GM12878 (cell line): ENCODE measurements at regions not wholly inside any gene's neighbourhood (a gene's known extent, or its start where the extent isn't known, plus 50 kb on each side); places are given as distances from the start of the nearest gene placed in this dataset.

Experiments used
- ATAC-seq: fragments of 200-7000 bp; cut with Tn5 transposase; 3 replicates; pipeline ENCODE4 v1.9.1; 2020; ENCODE audit warnings: mild to moderate bottlenecking, moderate library complexity
- BruUV-seq: library from RNA; stranded (reverse); fragments of 400-500 nt; replicated peaks from 2 replicates; lab custom pipeline; 2021; lab: Mats Ljungman, UMichigan
- CTCF ChIA-PET: fragments of 300-600 bp; sonication (Branson Sonifier 250); formaldehyde crosslinking; extraction: SDS; loops from one replicate; lab custom pipeline; 2021; ENCODE audit warnings: inconsistent platforms; lab: Yijun Ruan, JAX
- POLR2A ChIA-PET: fragments of 350-600 bp; formaldehyde crosslinking; extraction: SDS; loops from one replicate; lab custom pipeline; 2021; ENCODE audit warnings: inconsistent platforms; lab: Charles Lee
- RAD21 ChIA-PET: fragments of 300-600 bp; sonication (Branson Sonifier 250); formaldehyde crosslinking; loops from one replicate; lab custom pipeline; 2023; ENCODE audit warnings: antibody characterized with exemption; ENCODE audit not compliant: unreplicated experiment; lab: Charles Lee
- SMC1A ChIA-PET: fragments of 300-600 bp; sonication (Branson Sonifier 250); formaldehyde crosslinking; loops from one replicate; lab custom pipeline; 2023; ENCODE audit not compliant: unreplicated experiment, uncharacterized antibody; lab: Charles Lee
- DNase-seq: peaks from one replicate; pipeline ENCODE4 v3.0.0-alpha.2; 2011; ENCODE audit warnings: low read depth, low spot score
- FAIRE-seq: peaks from 3 replicates; lab custom pipeline; 2011; peaks lifted over from hg19 to GRCh38; lab: Jason Lieb, UNC
- H2AFZ ChIP-seq: 2 replicates; pipeline ENCODE4 v1.6.0; 2011; ENCODE audit warnings: low read depth, low read length, control low read depth; ENCODE audit not compliant: control insufficient read depth
- H3K27ac ChIP-seq: 2 replicates; pipeline ENCODE4 v1.5.1; 2011; ENCODE audit warnings: control low read depth; ENCODE audit not compliant: control insufficient read depth, insufficient read depth
- H3K27me3 ChIP-seq, 2 experiments: replicated peaks in 1 of 2; 2 replicates each; pipeline versions ENCODE4 v1.6.0 to v1.6.1; 2011; ENCODE audit warnings: low read length in 1 of 2; ENCODE audit not compliant: control insufficient read depth in 2 of 2, insufficient read depth in 2 of 2
- H3K36me3 ChIP-seq, 2 experiments: 2 replicates each; pipeline ENCODE4 v1.5.1; 2011; ENCODE audit warnings: low read length in 1 of 2; ENCODE audit not compliant: control insufficient read depth in 2 of 2, insufficient read depth in 2 of 2
- H3K4me1 ChIP-seq: 2 replicates; pipeline ENCODE4 v1.6.1; 2011; ENCODE audit warnings: mild to moderate bottlenecking, low read length, moderate library complexity, mixed read lengths; ENCODE audit not compliant: control insufficient read depth, insufficient read depth
- H3K4me2 ChIP-seq: 2 replicates; pipeline ENCODE4 v1.6.0; 2011; ENCODE audit warnings: control low read depth; ENCODE audit not compliant: control insufficient read depth, insufficient read depth
- H3K4me3 ChIP-seq: fragments of 200-600 bp; sonication (generic); 2 replicates; pipeline ENCODE4 v1.5.1; 2016
- H3K79me2 ChIP-seq: 2 replicates; pipeline ENCODE4 v1.6.0; 2011; ENCODE audit warnings: low read length; ENCODE audit not compliant: control insufficient read depth, insufficient read depth
- H3K9ac ChIP-seq: 2 replicates; pipeline ENCODE4 v1.8.0; 2011; ENCODE audit warnings: low read length, control low read depth, mixed read lengths; ENCODE audit not compliant: control insufficient read depth, insufficient read depth
- H3K9me3 ChIP-seq: replicated peaks from 3 replicates; pipeline ENCODE4 v1.5.1; 2011; ENCODE audit warnings: mild to moderate bottlenecking, low read length; ENCODE audit not compliant: control insufficient read depth, insufficient read depth
- H4K20me1 ChIP-seq: 2 replicates; pipeline ENCODE4 v1.6.0; 2011; ENCODE audit not compliant: control insufficient read depth, insufficient read depth
- ATF2 ChIP-seq: IDR thresholded peaks from 2 replicates; pipeline ENCODE4 v1.6.1; 2012; ENCODE audit warnings: low read length, inconsistent platforms
- BCL11A ChIP-seq: IDR thresholded peaks from 2 replicates; pipeline ENCODE4 v1.6.1; 2011; ENCODE audit warnings: low read depth, low read length
- BCL3 ChIP-seq: IDR thresholded peaks from 2 replicates; pipeline ENCODE4 v1.6.1; 2011; ENCODE audit warnings: borderline replicate concordance, low read depth, mild to moderate bottlenecking, moderate library complexity, low read length; ENCODE audit not compliant: insufficient read depth, poor library complexity, severe bottlenecking
- BHLHE40 ChIP-seq, 2 experiments: fragments of 450-650 bp in 1 of 2; IDR thresholded peaks; 2 replicates each; pipeline ENCODE4 v1.6.1; 2011 to 2017; ENCODE audit warnings: low read depth in 2 of 2, borderline replicate concordance in 1 of 2, improper control_type of control experiment in 1 of 2, low read length in 1 of 2, mild to moderate bottlenecking in 1 of 2
- CTCF ChIP-seq, 3 experiments: IDR thresholded peaks in 2 of 3; conservative IDR thresholded peaks in 1 of 3; 2 replicates each; pipeline ENCODE4 v1.5.1; 2011; ENCODE audit warnings: low read depth in 3 of 3, low read length in 3 of 3, mild to moderate bottlenecking in 3 of 3, control low read depth in 2 of 3, moderate library complexity in 2 of 3, inconsistent platforms in 1 of 3, mixed read lengths in 1 of 3; ENCODE audit not compliant: control insufficient read depth in 2 of 3, insufficient read depth in 1 of 3; ENCODE audit errors: extremely low read depth in 1 of 3
- DPF2 ChIP-seq: fragments of 450-650 bp; IDR thresholded peaks from 2 replicates; pipeline ENCODE4 v1.6.1; 2017; ENCODE audit warnings: mild to moderate bottlenecking
- ESRRA ChIP-seq: IDR thresholded peaks from 2 replicates; pipeline ENCODE4 v1.6.1; 2012; ENCODE audit warnings: mild to moderate bottlenecking, low read length, improper control_type of control experiment
- MTA3 ChIP-seq: IDR thresholded peaks from 2 replicates; pipeline ENCODE4 v1.6.1; 2012; ENCODE audit warnings: low read length, inconsistent platforms, borderline replicate concordance
- NFIC ChIP-seq: IDR thresholded peaks from 2 replicates; pipeline ENCODE4 v1.6.1; 2012; ENCODE audit warnings: low read depth, mild to moderate bottlenecking, inconsistent platforms, low read length, moderate library complexity
- PAX5 ChIP-seq: IDR thresholded peaks from 2 replicates; pipeline ENCODE4 v1.6.1; 2011; ENCODE audit warnings: low read depth, low read length, borderline replicate concordance
- SMARCA5 ChIP-seq: fragments of 450-650 bp; IDR thresholded peaks from 2 replicates; pipeline ENCODE4 v1.6.1; 2017; ENCODE audit warnings: mild to moderate bottlenecking
- YY1 ChIP-seq: IDR thresholded peaks from 2 replicates; pipeline ENCODE4 v1.6.1; 2011; ENCODE audit warnings: low read depth, mild to moderate bottlenecking, low read length
- ZBED1 ChIP-seq: IDR thresholded peaks from 2 replicates; pipeline ENCODE4 v1.6.1; 2016; ENCODE audit warnings: borderline replicate concordance
- WGBS: methylation state at CpG from one replicate; pipeline ENCODE4 v1.1.6; 2016; ENCODE audit warnings: low lambda C conversion rate; ENCODE audit not compliant: insufficient replicate concordance, insufficient coverage; ENCODE audit errors: missing lambda C conversion rate; 5-methylcytosine and 5-hydroxymethylcytosine counted together
- in situ Hi-C: fragments of 300-500 bp; cut with MboI; formaldehyde crosslinking; loops from 9 replicates; pipeline ENCODE4 v1.14.3; 2018; ENCODE audit warnings: mixed read lengths
- intact Hi-C: fragments of 100-400 bp; cut with micrococcal nuclease; formaldehyde crosslinking; loops from one replicate; pipeline ENCODE4 v1.14.2; 2022; ENCODE audit not compliant: unreplicated experiment
- TF ChIP-seq, protein P1 (sequence below): fragments of 450-650 bp; IDR thresholded peaks from 2 replicates; pipeline ENCODE4 v1.6.1; 2017; ENCODE audit warnings: mild to moderate bottlenecking, moderate library complexity

DNA sequence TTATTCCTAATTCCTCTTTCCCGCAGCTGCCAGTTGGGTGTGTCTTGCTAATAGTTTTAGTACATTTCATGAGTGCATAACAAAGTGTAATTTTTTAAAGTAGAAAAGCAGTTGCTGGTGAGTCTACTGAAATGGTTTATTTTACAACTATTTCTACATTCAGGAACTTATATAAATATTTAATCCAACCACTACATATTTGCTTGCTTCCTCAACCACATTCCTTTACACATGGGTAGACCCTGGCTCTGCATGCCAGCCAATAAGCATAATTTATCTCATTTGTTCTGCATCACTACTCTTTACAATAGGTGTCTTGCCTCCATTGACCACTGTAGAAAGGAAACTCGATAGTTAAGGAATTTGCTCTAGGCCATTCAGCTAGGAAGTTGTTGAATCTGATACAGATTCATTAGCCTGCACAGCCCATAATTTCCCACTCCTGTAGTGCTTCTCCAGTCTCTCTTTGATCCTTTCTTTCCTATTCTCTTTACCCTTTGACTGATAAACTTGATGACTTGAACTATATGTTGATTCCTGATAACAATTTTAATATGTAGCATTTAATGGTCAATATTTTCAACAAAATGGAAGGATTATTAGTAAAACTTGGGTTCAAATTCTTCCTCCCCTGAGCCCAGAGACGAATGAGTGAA is 342.5 kb upstream of the ACTBL2 start (continued):
- TF ChIP-seq CTCF (IDR thresholded peaks at IDR 0.05 in 2 of 3, conservative IDR thresholded peaks at IDR 0.05 in 1 of 3; ENCODE audit: control insufficient read depth in 2 of 3, extremely low read depth in 1 of 3, insufficient read depth in 1 of 3, low read depth in 3 of 3, low read length in 3 of 3) (no peak), YY1 (no peak), ATF2 (no peak), BCL3 (no peak), PAX5 (no peak)

- no peak for DNase-seq
- H3K4me3 ChIP-seq = no peak overlapping the region
- H4K20me1 ChIP-seq = no peaks in the 10 kb centered on the region
- ChIA-PET CTCF (no interaction called here), SMC1A (interaction anchor here (0.6 kb wide), 2 partner anchors 192 to 285 kb away, joined by 3 read pairs; no protein-coding TSS in a partner anchor), POLR2A (no interaction called here)
- no peak overlapping the region for H3K4me2 ChIP-seq
- ATAC-seq = no peak
- H2AFZ ChIP-seq = no peak overlapping the region
- 2% methylated on average over 2 of the region's 2 CpGs for WGBS
- no peaks in the 10 kb centered on the region for H3K36me3 ChIP-seq
- intact Hi-C loops = no loop called here
- H3K9ac ChIP-seq = no peak overlapping the region
- H3K27me3 ChIP-seq = no peaks in the 10 kb centered on the region
- H3K4me1 ChIP-seq = no peaks in the 10 kb centered on the region
- no peak overlapping the region for H3K27ac ChIP-seq
- H3K79me2 ChIP-seq = no peaks in the 10 kb centered on the region
- FAIRE-seq = no peak
- TF ChIP-seq, protein P1, sequence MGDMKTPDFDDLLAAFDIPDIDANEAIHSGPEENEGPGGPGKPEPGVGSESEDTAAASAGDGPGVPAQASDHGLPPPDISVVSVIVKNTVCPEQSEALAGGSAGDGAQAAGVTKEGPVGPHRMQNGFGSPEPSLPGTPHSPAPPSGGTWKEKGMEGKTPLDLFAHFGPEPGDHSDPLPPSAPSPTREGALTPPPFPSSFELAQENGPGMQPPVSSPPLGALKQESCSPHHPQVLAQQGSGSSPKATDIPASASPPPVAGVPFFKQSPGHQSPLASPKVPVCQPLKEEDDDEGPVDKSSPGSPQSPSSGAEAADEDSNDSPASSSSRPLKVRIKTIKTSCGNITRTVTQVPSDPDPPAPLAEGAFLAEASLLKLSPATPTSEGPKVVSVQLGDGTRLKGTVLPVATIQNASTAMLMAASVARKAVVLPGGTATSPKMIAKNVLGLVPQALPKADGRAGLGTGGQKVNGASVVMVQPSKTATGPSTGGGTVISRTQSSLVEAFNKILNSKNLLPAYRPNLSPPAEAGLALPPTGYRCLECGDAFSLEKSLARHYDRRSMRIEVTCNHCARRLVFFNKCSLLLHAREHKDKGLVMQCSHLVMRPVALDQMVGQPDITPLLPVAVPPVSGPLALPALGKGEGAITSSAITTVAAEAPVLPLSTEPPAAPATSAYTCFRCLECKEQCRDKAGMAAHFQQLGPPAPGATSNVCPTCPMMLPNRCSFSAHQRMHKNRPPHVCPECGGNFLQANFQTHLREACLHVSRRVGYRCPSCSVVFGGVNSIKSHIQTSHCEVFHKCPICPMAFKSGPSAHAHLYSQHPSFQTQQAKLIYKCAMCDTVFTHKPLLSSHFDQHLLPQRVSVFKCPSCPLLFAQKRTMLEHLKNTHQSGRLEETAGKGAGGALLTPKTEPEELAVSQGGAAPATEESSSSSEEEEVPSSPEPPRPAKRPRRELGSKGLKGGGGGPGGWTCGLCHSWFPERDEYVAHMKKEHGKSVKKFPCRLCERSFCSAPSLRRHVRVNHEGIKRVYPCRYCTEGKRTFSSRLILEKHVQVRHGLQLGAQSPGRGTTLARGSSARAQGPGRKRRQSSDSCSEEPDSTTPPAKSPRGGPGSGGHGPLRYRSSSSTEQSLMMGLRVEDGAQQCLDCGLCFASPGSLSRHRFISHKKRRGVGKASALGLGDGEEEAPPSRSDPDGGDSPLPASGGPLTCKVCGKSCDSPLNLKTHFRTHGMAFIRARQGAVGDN = no peak
- no peak for TF ChIP-seq SMARCA5
- TF ChIP-seq ZBED1 = no peak
- TF ChIP-seq MTA3 = no peak
- no peak for TF ChIP-seq BHLHE40 (IDR thresholded peaks at IDR 0.05; ENCODE audit: borderline replicate concordance in 1 of 2, low read depth in 2 of 2, low read length in 1 of 2)
- TF ChIP-seq ESRRA = no peak
- TF ChIP-seq BCL11A = no peak
- no peak for TF ChIP-seq YY1
- no peak for TF ChIP-seq NFIC
- no peak for TF ChIP-seq DPF2
- TF ChIP-seq, all 136 proteins: peak for 0
- RAD21 ChIA-PET = no interaction called here
- no peaks in the 10 kb centered on the region for H3K9me3 ChIP-seq
- in situ Hi-C loops = no loop called here
- BruUV-seq = no TSS peak
Measured at GRCh38 chr5:57824623-57825022, 342.0 kb upstream of the ACTBL2 start.
